BLaER1 (cell line): ENCODE measurements at regions not wholly inside any gene's neighbourhood (a gene's known extent, or its start where the extent isn't known, plus 50 kb on each side); places are given as distances from the start of the nearest gene placed in this dataset.

Source experiments
- H3K27ac ChIP-seq: shearing (Covaris generic); formaldehyde crosslinking; 2 replicates; pipeline ENCODE4 v1.8.1; 2022
- H3K27me3 ChIP-seq: shearing (Covaris generic); formaldehyde crosslinking; 2 replicates; pipeline ENCODE4 v1.8.1; 2022
- H3K36me3 ChIP-seq: shearing (Covaris generic); formaldehyde crosslinking; 2 replicates; pipeline ENCODE4 v1.8.1; 2022
- H3K4me1 ChIP-seq: shearing (Covaris generic); formaldehyde crosslinking; 2 replicates; pipeline ENCODE4 v1.8.1; 2022
- H3K4me2 ChIP-seq: shearing (Covaris generic); formaldehyde crosslinking; 2 replicates; pipeline ENCODE4 v1.8.1; 2022
- H3K4me3 ChIP-seq: shearing (Covaris generic); formaldehyde crosslinking; 2 replicates; pipeline ENCODE4 v1.8.1; 2022
- H3K9ac ChIP-seq: shearing (Covaris generic); formaldehyde crosslinking; 2 replicates; pipeline ENCODE4 v1.8.1; 2022
- H3K9me3 ChIP-seq: shearing (Covaris generic); formaldehyde crosslinking; 2 replicates; pipeline ENCODE4 v1.8.1; 2022
- H4K20me1 ChIP-seq: shearing (Covaris generic); formaldehyde crosslinking; 2 replicates; pipeline ENCODE4 v1.8.1; 2022
- Cebpa-rat ChIP-seq: shearing (Covaris generic); IDR thresholded peaks from 2 replicates; pipeline ENCODE4 v1.8.1; 2022

DNA sequence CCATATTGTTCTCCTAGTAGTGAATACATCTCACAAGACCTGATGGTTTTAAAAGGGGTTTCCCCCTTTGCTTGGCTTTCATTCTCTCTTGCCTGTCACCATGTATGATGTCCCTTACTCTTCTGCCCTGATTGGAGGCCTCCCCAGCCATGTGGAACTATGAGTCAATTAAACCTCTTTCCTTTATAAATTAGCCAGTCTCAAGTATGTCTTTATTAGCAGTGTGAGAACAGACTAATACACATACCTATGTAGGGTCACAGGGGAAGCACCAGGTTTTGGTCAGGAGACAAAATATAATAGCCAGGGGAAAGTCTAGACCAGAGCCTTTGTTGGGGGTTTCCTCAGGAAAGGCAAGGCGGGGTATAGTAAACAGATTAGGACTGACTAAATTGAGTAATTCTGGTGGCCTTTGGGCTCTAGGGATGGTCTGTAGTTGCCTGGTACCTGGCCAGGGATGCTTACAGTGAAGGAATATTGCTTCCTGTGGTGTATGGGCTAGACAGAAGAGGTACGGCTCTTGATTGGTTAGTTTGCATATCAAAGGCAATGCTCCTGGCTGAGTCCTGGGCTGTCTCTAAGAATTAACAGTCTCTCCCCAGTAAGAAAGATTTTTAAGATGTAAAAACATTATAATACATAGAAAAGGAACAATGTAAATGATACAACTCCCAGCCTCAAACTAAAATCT, 254.5 kb downstream of the ELAVL2 start:
- Histone ChIP-seq H3K4me3 (no peak overlapping the region), H3K27ac (no peak overlapping the region), H3K4me2 (no peak overlapping the region), H4K20me1 (no peaks in the 10 kb centered on the region), H3K9me3 (no peaks in the 10 kb centered on the region), H3K4me1 (peaks cover 4% of the 10 kb centered on the region; the same call in 1 of the 2 replicates), H3K9ac (no peak overlapping the region), H3K36me3 (no peaks in the 10 kb centered on the region), H3K27me3 (no peaks in the 10 kb centered on the region)
- no peak for TF ChIP-seq Cebpa-rat

GRCh38 chr9:23573800-23574199, 252.2 kb downstream of the ELAVL2 start:
- peaks cover 4% of the 10 kb centered on the region; the same call in 1 of the 2 replicates for H3K4me1 ChIP-seq
- no peaks in the 10 kb centered on the region for H4K20me1 ChIP-seq
- no peaks in the 10 kb centered on the region for H3K27me3 ChIP-seq
- H3K27ac ChIP-seq = no peak overlapping the region
- H3K36me3 ChIP-seq = no peaks in the 10 kb centered on the region
- TF ChIP-seq Cebpa-rat = no peak
- 0 out of 2 replicates have a peak overlapping the region, but pooled peaks have one; percentile 13 for H3K4me2 ChIP-seq
- no peak overlapping the region for H3K9ac ChIP-seq
- no peak overlapping the region for H3K4me3 ChIP-seq
- H3K9me3 ChIP-seq = no peaks in the 10 kb centered on the region

GRCh38 chr9:23577611-23578010, 248.4 kb downstream of the ELAVL2 start:
- H3K9ac ChIP-seq = no peak overlapping the region
- peaks cover 4% of the 10 kb centered on the region; the same call in 1 of the 2 replicates for H3K4me1 ChIP-seq
- no peak overlapping the region for H3K4me2 ChIP-seq
- H3K27me3 ChIP-seq = no peaks in the 10 kb centered on the region
- no peaks in the 10 kb centered on the region for H3K9me3 ChIP-seq
- no peak for TF ChIP-seq Cebpa-rat
- no peak overlapping the region for H3K4me3 ChIP-seq
- no peaks in the 10 kb centered on the region for H4K20me1 ChIP-seq
- no peaks in the 10 kb centered on the region for H3K36me3 ChIP-seq
- H3K27ac ChIP-seq = no peak overlapping the region

- Histone ChIP-seq H3K36me3 (no peaks in the 10 kb centered on the region), H3K4me1 (peaks cover 19% of the 10 kb centered on the region), H3K4me2 (no peak overlapping the region), H3K4me3 (no peak overlapping the region), H4K20me1 (no peaks in the 10 kb centered on the region), H3K9ac (no peak overlapping the region), H3K27ac (no peak overlapping the region), H3K9me3 (no peaks in the 10 kb centered on the region), H3K27me3 (no peaks in the 10 kb centered on the region)
- TF ChIP-seq Cebpa-rat = no peak
Observed at GRCh38 chr9:23581931-23582330, 244.1 kb downstream of the ELAVL2 start.

GRCh38 chr9:23582836-23583235, 243.2 kb downstream of the ELAVL2 start:
- H3K4me3 ChIP-seq = no peak overlapping the region
- H3K27me3 ChIP-seq = no peaks in the 10 kb centered on the region
- no peak overlapping the region for H3K27ac ChIP-seq
- H3K4me1 ChIP-seq = peaks cover 28% of the 10 kb centered on the region
- no peak for TF ChIP-seq Cebpa-rat
- H3K9me3 ChIP-seq = no peaks in the 10 kb centered on the region
- no peak overlapping the region for H3K9ac ChIP-seq
- H3K4me2 ChIP-seq = no peak overlapping the region
- no peaks in the 10 kb centered on the region for H4K20me1 ChIP-seq
- no peaks in the 10 kb centered on the region for H3K36me3 ChIP-seq

DNA sequence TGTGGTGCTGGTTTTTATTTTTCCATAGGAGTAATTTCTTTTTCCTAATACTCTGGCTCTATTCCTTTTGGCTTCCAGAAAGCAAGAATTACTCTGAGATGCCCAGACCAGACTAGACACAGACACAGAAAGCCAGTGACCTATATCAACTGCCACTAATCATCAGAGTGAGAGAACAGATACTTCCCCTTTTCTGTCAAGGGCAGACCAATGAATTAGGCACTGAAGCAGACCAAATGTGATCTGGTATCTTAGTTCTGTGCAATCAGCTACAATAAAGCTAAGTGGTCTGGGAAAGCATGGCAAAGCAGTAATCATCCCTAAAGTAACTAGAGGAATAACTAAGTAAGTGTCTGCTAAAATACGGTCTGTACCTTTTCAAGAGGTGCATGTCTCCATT, 239.1 kb downstream of the ELAVL2 start:
- peak overlapping the region; percentile 83 for H3K27ac ChIP-seq
- H3K36me3 ChIP-seq = no peaks in the 10 kb centered on the region
- H3K4me2 ChIP-seq = peak overlapping the region; percentile 87
- H3K4me1 ChIP-seq = peaks cover 56% of the 10 kb centered on the region
- no peaks in the 10 kb centered on the region for H3K9me3 ChIP-seq
- peak overlapping the region; percentile 66 for H3K9ac ChIP-seq
- peak overlapping the region; percentile 28; the same call in 1 of the 2 replicates for H3K4me3 ChIP-seq
- no peak for TF ChIP-seq Cebpa-rat
- no peaks in the 10 kb centered on the region for H4K20me1 ChIP-seq
- no peaks in the 10 kb centered on the region for H3K27me3 ChIP-seq

GRCh38 chr9:23587433-23587832, 238.6 kb downstream of the ELAVL2 start:
- Histone ChIP-seq H3K27me3 (no peaks in the 10 kb centered on the region), H3K27ac (peak overlapping the region; percentile 83), H3K9me3 (no peaks in the 10 kb centered on the region), H3K4me1 (peaks cover 57% of the 10 kb centered on the region), H3K4me3 (peak overlapping the region; percentile 28; the same call in 1 of the 2 replicates), H3K36me3 (no peaks in the 10 kb centered on the region), H4K20me1 (no peaks in the 10 kb centered on the region), H3K4me2 (peak overlapping the region; percentile 87), H3K9ac (peak overlapping the region; percentile 66)
- no peak for TF ChIP-seq Cebpa-rat

- Histone ChIP-seq H3K9me3 (no peaks in the 10 kb centered on the region), H3K4me1 (peaks cover 57% of the 10 kb centered on the region), H3K27me3 (no peaks in the 10 kb centered on the region), H3K36me3 (no peaks in the 10 kb centered on the region), H3K9ac (no peak overlapping the region), H4K20me1 (no peaks in the 10 kb centered on the region), H3K4me2 (peak overlapping the region; percentile 87), H3K4me3 (peak overlapping the region; percentile 28; the same call in 1 of the 2 replicates), H3K27ac (peak overlapping the region; percentile 83)
- TF ChIP-seq Cebpa-rat = no peak
Observed at GRCh38 chr9:23587903-23588302, 238.1 kb downstream of the ELAVL2 start.

- Histone ChIP-seq H3K4me2 (peak overlapping the region; percentile 73), H4K20me1 (no peaks in the 10 kb centered on the region), H3K4me1 (peaks cover 53% of the 10 kb centered on the region), H3K9me3 (no peaks in the 10 kb centered on the region), H3K4me3 (peak overlapping the region; percentile 33; the same call in 1 of the 2 replicates), H3K9ac (no peak overlapping the region), H3K27ac (peak overlapping the region; percentile 25), H3K27me3 (no peaks in the 10 kb centered on the region), H3K36me3 (no peaks in the 10 kb centered on the region)
- no peak for TF ChIP-seq Cebpa-rat
Observed at GRCh38 chr9:23590276-23591000, 235.6 kb downstream of the ELAVL2 start.

DNA sequence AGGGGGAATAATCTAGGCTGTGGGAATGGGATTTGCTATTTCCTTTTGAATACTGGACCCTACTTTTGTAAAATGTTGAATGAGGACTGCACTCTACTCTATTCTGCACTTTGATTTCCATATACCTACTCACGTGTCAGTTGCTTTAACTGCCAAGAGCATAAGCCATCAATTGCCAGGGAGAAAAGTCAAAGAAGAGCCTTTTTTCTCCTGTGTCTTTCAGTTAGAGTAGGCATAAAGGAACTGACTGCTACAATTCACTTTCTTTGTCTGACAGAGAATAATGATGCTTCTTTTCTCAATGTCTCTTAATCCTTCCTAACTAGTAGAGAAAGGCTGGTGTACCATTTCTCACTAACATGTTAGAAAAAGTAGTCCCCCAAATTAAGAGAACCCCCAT, 231.6 kb downstream of the ELAVL2 start:
- H4K20me1 ChIP-seq = no peaks in the 10 kb centered on the region
- no peak overlapping the region for H3K4me3 ChIP-seq
- H3K36me3 ChIP-seq = no peaks in the 10 kb centered on the region
- H3K4me2 ChIP-seq = no peak overlapping the region
- TF ChIP-seq Cebpa-rat = no peak
- peaks cover 22% of the 10 kb centered on the region for H3K4me1 ChIP-seq
- H3K27me3 ChIP-seq = no peaks in the 10 kb centered on the region
- H3K9me3 ChIP-seq = no peaks in the 10 kb centered on the region
- no peak overlapping the region for H3K27ac ChIP-seq
- no peak overlapping the region for H3K9ac ChIP-seq
